ENCODE measurements at regions not wholly inside any gene's neighbourhood (a gene's known extent, or its start where the extent isn't known, plus 50 kb on each side); places are given as distances from the start of the nearest gene placed in this dataset.

DNA sequence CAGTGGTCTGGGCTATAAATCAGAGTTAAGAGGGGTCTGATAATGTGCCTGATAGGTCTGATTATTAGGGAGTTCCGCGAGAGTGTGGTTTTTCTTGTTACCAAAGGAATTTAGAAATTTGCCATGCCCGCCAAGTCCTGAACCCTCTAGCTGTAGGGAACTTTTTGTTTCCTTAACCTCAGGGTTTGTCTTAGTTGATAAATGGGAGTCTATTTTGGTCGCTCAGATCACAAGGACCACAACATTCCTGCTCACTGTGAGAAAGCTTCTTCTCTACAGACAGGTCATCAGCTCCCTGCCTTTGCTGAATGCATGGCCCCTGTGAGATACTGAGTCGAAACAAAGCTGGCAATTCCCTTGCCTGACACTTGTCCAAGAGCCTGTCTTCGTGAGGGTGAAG is 497.8 kb downstream of the HS3ST4 start:
- no peak for DNase-seq (ENCODE audit: low spot score)

DNA sequence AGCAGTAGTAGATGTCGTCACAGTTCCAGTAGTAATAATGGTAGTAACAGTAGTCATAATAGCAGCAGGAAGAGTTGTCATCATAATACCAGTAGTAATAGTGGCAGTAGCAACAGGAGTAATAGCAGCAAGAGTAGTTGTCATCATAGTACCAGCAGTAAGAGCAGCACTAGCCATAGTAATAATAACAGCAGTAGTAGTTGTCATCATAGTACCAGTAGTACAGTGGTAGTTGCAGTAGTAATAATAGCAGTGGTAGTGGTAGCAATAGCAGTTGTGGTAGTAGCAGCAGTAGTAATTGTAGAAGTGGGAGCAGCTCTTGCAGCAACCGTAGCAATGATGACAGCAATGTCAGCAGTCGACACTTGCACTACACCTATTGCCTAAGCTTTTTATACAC is 502.8 kb downstream of the HS3ST4 start:
- no peak for DNase-seq (ENCODE audit: low spot score)

DNA sequence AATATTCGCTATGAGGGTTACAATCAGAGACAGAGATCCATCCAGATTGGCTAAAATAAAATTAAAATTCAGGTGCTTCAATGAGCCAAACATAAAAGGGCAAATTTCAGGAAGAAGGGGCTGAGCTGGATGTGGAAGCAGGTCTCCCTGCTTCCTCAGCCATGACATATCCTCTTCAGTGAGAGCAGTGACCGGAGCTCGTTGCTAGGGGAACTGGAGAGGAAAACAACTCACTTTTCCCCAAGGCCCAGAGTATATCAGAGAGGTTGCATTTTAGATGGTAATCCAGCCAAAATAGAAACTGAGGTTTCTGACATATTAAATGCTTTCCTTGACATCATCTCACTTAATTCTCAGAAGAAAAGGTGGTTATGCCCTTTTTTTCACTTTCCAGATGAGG is 503.5 kb downstream of the HS3ST4 start:
- DNase-seq (ENCODE audit: low spot score): no peak

DNA sequence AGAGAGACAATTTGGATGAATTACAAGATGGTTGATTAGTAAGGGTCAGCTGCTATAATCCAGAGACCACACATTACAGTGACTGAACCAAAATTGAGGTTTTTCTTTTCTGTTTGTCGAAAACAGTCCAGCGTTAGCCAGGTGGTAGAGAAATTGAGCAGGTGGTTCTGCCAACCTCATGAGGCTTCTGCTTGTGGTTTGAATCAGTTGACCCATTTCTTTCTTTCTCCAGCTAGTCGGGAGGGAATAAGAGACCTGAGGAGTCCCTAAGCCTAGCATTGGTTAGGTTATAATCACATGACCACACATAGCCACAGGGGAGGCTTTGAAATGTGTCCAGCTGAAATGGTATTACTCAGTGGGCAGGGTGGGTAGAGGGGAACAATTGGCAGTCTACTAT is 504.6 kb downstream of the HS3ST4 start:
- no peak for DNase-seq (ENCODE audit: low spot score)

DNA sequence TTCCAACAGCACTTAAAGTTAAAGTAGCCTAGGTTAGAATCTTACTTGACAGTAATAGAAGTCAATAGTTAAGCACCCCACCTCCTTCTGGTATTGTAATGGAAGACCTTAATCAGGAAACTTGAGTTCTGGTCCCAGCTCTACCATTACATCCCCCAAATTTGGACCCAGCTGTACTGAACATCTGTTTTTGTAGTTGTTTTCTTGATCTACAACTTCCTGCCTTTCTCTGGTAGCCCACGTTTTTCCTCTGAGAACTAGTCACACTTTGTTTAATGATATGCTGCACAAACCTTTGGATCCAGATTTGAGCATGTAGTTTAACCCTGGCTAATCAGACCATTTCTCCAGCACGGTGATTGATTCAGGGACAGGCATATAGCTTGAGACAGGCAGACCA is 505.0 kb downstream of the HS3ST4 start:
- no peak for DNase-seq (ENCODE audit: low spot score)

DNA sequence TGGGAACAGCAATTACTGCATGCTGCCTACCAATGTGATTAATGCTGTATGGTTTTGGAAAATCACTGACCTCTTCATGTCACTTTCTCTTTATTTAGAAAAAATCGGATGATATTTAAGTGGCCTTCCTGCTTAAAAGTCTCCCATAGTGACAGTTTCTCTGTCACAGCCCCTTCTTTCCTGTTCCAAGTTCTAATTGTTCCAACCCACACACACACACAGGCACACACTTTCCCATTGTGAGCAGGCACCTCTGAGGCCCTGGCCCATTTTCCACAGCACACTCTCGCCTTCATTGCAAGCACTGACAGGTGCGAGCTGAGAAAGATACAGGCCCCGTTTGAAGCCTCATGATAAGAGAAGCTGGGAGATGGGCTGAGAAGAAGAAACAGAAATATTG is 505.9 kb downstream of the HS3ST4 start:
- DNase-seq (ENCODE audit: low spot score): no peak

DNA sequence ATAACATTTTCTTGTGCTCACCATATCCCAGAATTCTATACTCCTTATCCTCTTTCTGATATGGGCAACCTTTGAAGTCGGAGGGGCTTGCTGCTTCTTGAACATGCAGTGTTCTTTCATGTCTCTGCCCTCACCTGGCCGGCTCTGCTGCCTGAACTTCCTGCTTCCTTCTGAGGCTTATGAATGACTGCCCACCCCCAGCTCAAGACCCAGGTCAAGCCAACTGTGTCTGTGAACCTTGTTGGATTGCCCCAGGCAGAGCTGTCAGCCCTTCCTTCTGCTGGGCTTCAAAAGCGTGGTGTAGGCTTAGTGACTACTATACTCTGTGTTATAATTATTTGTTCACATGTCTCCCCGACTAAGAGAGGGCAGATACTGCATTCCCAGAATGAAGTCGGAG is 506.5 kb downstream of the HS3ST4 start:
- no peak for DNase-seq (ENCODE audit: low spot score)

DNA sequence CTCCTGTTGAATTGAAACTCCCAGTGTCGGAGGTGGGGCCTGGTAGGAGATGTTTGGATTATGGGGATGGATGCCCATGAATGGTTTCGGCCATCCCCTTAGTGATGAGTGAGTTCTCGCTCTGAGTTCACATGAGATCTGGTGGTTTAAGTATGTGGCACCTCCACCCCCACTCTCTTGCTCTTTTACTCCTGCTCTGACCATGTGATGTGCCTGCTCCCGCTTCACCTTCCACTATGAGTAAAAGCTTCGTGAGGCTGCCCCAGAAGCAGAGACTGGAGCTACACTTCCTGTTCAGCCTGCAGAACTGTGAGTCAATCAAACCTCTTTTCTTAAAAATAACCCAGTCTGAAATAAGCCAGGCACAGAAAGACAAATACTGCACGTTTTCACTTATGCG is 512.4 kb downstream of the HS3ST4 start:
- DNase-seq (ENCODE audit: low spot score): no peak

DNA sequence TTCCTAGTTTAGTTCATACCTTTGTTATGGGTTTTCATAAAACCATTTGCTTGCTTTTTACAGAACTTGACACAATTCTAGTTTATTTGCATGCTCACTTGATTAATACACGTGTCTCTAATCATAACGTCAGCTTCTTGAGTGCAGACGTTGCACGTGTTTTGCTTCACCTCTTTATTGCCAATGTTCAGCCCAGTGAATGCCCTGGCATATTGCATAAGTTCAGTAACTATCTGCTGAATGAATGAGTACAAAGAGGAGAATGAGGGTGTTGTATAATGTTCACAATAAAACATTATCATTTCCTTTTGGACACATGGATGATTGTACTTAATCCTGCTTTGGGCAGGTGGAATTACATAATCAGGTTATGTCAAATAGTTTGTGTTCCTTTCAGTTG is 519.8 kb downstream of the HS3ST4 start:
- no peak for DNase-seq (ENCODE audit: low spot score)

DNA sequence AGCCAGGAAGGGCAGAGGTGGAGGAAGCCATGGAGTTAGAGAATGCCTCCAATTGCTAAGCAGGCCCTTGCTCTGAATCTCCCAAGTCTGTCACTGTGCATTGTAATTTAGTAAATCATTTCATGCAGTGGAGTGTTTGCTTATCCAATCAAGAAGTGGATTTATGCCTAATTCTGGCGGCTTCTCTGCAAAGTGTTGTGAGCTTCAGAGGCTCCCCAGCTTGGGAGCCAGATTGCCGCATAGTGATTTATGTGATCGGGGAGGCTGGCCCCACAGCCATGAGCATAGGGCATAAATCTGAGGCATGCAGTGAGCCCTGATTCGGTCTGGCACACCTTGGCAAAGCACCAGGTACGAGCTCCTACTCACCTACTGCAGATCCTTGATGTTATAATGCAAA is 520.8 kb downstream of the HS3ST4 start:
- DNase-seq (ENCODE audit: low spot score): no peak

DNA sequence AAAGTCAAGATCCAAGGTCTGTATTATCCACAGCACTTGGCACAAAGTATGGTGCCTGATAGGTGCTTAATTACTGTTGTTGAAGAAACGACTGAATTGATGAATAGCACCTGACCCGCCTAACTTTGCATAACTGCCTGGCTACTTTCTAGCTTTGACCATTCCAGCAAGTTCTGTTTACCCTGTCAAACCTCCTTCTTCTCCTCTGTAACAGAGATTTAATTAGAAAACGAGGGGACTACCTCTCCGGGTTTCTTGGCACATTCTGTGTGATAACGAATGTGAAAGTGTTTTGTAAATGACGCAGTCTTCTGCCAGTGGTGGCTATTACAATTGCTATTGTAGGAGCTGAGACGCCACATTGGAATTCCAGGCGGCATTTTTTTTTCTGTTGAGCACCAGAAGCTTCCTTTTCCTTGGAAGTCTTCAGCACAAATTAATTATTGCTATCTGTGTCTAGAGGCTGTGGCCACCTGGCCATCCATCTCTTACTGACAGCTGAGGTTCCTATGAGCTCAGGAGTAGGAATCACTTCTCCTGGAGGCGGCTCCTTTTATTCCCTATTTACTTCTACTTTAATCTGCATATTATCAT is 522.9 kb downstream of the HS3ST4 start:
- DNase-seq (ENCODE audit: low spot score): no peak

DNA sequence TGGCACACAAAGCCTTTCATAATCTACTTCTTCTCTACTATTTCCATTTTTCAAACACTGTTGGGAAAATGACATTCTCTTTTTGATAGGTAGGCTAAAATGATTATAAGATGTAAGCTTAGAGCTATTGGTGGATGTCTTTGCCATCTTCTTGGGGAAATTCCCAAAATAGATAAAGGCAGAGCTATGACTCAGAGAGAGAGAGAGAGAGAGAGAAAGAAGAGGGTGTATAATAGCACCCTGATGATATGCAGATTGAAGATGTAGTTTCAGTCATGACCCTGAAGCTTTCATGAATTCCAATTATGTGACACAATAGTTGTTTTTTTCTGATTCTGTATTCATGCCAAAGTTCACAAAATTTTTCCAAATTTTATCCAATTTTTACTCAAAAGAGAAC is 529.1 kb downstream of the HS3ST4 start:
- DNase-seq (ENCODE audit: low spot score): no peak

DNA sequence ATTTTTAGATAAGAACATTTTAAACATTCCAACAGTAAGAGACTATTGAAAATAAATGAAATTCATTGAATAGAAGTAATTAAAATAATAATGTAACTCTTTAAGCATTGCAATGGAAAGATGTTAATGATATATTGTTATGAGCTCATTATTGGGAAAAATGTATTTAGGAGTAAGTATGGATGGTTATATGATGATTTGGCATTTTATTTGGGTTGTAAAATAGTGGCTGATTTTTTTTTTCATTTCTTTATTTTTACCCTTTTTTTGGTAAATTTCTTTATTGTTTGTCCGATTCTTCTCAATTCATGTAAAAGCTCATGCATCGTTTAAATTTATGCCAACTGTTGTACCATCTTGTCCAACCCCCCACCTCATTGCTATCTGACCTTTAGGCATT is 539.9 kb downstream of the HS3ST4 start:
- DNase-seq (ENCODE audit: low spot score): no peak

DNA sequence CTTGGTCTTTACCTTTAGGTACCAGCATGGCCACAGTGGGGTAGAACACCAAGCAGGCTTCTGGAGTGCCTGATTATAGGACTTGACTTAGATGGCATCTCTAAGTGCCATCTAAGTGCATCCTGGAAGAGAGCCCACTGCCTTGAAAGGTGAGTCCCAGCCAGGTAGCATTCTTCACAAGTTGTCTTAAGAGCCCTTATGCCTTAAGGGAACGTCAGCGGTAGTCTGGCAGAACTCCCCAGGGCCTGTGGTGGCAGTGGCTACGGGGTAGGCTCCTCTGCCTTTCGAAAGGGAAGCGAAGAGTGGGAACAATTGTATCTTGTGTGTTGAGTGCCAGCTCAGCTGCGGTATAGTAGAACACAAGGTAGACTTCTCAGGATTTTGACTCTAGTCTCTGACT is 549.0 kb downstream of the HS3ST4 start:
- DNase-seq (ENCODE audit: low spot score): no peak

DNA sequence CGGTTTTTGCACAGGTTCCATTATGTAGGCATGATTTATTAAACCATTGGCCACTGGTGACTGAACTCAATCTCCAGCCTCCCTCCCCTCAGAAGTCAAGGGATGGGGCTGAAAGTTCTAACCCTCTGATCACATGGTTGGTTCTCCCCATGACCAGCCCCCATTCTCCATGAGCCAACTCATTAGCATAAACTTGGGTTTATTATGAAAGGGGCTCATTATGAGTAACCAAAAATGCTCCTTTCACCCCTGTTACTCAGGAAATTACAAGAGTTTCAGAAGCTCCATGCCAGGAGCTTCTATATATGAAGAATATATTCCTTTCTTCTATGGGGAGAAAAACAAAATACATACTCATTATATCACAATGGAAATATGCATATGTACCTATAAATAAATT is 555.3 kb downstream of the HS3ST4 start:
- DNase-seq (ENCODE audit: low spot score): no peak

DNA sequence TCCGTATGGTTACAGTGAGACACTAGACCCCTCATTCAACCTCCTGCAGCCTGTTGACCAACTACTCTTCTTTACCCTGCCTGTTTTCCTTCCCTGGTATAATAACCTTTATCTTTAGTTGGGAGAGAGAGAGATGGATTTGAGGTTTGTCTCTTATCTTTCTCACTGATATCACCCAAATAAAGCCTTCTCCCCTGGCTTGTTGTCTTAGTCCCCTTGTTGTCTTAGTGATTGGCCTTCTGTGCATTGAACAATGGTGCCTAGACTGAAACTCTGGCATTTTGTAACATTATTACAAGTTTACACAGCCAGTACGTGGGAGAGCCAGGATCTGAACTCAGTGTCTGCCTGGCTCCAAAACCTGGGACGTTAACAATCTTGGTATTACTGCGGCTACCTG is 560.8 kb downstream of the HS3ST4 start:
- DNase-seq (ENCODE audit: low spot score): no peak

DNA sequence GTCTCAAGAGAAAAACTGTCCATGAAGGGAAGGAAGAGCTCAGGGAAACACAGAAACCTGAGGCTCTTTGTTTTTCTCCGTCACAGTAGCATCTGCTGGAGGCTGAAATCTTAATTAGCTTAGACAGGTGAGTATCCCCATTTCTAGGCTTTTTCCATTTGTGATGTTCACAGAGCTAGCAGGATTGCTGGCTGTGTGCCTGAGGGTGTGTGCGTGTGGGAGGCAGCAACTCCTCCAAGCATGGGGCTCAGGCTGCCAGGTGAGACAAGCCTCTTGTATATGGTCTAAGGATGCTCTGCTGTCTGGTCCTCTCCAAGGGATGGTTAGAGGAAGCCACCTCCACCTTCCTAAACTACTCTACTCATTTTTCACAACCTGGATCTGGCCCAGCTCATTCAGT is 569.9 kb downstream of the HS3ST4 start:
- DNase-seq (ENCODE audit: low spot score): no peak

DNA sequence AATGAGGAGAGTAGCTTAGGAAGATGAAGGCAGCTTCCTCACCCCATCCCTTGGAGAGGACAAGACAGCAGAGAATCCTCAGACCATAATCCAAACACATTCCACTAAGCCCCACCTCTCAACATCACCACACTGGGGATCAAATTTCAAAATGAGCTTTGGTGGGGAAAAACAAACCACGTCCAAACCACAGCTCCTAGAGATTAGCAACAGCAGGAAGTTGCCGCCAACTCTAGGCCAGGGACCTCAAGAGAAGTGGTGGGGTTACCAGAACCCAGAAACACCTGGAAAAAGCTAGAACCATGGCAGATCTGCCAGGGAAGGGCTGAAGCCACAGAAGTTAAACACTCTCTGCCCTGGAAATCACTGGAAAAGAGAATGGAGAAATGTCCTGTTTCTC is 571.6 kb downstream of the HS3ST4 start:
- no peak for DNase-seq (ENCODE audit: low spot score)

DNA sequence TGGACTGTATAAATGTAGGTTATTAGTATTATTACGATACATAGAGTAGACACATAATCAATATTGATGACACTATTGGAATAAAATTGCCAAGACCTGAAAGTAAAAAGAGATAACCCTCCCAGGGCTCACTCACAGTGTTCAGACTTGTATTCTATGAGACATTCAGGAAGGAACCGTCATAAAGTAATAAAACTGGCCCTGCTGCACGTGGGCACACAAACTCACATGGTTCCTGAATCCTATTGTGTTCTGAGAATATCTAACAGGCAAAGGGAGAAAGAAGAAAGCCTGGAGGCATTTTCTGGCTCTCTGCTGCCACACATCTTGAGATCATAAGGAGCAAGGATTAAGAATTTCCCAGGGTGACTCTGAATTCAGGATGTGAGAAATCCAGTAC is 575.9 kb downstream of the HS3ST4 start:
- no peak for DNase-seq (ENCODE audit: low spot score)

DNA sequence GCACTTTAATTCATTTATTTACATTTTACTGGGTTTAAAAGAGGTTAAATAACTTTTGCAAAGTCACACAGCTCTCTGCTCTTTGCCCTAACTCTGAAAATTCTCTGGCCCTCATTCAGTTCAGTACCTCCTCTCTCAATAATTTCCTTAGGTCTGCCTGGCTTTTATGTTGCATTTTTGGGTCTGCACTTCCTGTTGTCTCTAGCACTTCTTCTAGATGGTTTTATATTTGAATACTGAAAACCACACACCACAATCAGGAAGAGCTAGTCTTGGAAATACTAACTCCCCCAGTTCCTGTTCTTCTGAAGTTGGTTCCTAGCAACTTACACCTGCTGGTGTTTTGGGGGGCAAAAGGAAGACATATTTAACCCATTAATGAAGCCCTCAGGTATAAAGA is 577.9 kb downstream of the HS3ST4 start:
- DNase-seq (ENCODE audit: low spot score): no peak

DNA sequence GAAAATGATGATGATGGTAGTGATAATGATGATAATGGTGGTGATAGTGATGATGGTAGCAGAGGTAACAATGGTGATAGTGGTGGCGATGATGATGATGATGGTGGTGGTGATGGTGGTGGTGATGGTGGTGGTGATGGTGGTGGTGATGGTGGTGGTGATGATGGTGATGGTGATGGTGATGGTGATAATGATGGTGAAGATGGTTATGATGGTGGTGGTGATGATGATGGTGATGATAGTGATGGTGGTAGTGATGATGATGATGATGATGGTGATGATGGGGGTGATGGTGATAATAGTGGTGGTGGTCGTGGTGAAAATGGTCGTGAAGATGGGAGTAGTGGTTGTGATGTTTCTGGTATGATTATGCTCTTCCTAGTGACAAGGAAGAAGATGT is 581.8 kb downstream of the HS3ST4 start:
- DNase-seq (ENCODE audit: low spot score): no peak

DNA sequence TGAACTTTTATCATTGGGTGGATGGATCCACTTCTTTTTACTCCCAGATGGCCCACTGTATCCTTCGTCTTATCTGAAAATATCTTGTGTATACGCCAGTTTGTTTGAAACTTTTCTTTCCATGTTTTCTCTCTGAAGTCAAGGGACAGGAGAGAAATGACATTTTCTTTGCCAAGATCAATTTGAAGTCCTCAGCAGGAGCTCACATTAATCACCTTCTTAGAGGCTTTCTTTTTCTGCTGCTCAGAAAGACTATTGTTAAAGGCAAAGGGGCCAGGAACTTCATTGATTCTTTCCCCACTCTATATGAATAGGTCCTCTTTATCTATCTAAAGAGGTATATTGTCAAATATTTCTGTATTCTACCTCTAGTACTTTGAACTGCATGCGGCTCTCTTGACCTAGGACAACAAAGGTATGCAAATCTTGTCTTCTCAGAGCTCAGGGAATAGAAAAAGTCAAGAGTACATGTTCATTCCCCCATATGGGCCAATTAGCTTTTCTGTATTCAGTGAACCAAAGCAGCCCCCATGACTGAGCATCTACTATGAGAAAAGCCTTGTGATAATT is 583.3 kb downstream of the HS3ST4 start:
- DNase-seq (ENCODE audit: low spot score): no peak

DNA sequence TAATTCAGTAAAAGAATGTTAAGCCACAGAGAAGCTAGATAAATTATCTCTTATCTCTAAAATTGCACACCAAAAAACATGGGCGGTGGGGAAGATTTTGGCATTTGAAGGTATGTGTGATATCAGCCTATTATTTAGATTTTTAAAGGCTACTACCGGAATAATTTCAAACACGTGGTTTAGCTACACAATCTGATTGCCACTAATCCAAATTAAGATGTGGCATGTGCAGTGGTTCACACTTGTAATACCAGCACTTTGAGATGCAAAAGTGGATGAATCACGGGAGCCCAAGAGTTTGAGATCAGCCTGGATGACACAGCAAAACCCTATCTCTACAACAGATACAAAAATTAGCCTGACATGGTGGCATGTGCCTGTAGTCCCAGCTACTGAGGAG is 584.5 kb downstream of the HS3ST4 start:
- DNase-seq (ENCODE audit: low spot score): no peak

DNA sequence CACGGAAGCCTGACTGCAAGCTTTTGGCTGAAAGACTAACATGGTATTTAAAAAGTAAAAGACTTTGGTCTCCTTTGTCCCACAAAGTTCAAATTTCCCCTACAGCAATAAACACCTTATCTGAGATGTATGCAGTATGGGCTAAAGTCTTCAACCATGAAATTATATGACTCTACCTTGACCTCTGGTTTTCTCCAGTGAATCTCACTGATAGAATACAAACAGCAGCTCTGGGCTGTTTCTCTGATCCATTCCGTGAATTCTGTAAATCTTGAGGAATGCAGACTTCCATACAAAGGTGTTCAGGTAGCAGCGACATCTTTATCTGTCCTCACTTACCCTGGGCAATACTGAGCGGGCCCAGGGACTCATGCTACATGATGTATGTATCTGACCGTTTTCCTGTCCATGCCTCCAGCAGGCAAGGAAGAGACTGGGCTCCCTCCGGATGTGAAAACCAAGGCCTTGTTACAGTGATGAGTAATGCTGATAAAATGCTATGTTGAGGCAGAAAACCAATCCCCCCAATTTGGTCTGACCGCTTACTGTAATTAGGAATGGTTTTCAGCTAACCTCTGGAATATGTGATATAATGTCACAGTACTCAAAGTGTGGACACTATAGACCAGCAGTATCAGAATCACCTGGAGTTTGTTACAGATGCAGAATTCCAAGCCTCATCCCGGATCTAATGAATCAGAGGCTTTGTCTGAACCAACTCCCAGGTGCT is 589.8 kb downstream of the HS3ST4 start:
- DNase-seq (ENCODE audit: low spot score): no peak
